Colonic mucosa (tissue), 4 donors: ENCODE measurements at regions not wholly inside any gene's neighbourhood (a gene's known extent, or its start where the extent isn't known, plus 50 kb on each side); places are given as distances from the start of the nearest gene placed in this dataset.

Experiments used
- DNase-seq: peaks from one replicate; pipeline ENCODE4 v3.0.0-alpha.2; 2020
- H3K27ac ChIP-seq: fragments of 200-600 bp; one replicate; pipeline ENCODE4 v1.8.0; 2021
- H3K27me3 ChIP-seq: fragments of 200-600 bp; one replicate; pipeline ENCODE4 v1.8.0; 2021
- H3K36me3 ChIP-seq: fragments of 200-600 bp; one replicate; pipeline ENCODE4 v1.8.0; 2021
- H3K4me1 ChIP-seq: fragments of 200-600 bp; one replicate; pipeline ENCODE4 v1.8.0; 2021; ENCODE audit warnings: mild to moderate bottlenecking
- H3K4me3 ChIP-seq: fragments of 200-600 bp; one replicate; pipeline ENCODE4 v1.8.0; 2021
- H3K9ac ChIP-seq, 2 donors: one replicate each; pipeline ENCODE4 v1.7.0; 2013; ENCODE audit warnings: control low read depth in 2 of 2, low read depth in 2 of 2, low read length in 2 of 2
- H3K9me3 ChIP-seq: fragments of 200-600 bp; one replicate; pipeline ENCODE4 v1.8.0; 2021
- CTCF ChIP-seq: fragments of 200-600 bp; IDR thresholded peaks from one replicate; pipeline ENCODE4 v1.8.0; 2022; ENCODE audit warnings: antibody characterized with exemption, mild to moderate bottlenecking
- intact Hi-C: fragments of 100-400 bp; cut with DNase I; formaldehyde crosslinking; loops from one replicate; pipeline ENCODE4 v1.14.1; 2022
- donor health status: healthy.
- donor health status: DM: no; HTN: no; CAD: no.
- donor health status: DM: no; HTN: no; CAD: no.

GRCh38 chrX:147565237-147565636 lies 346.5 kb upstream of the FMR1 start:
- no peaks in the 10 kb centered on the region for H3K4me1 ChIP-seq
- no peak overlapping the region for H3K9ac ChIP-seq
- TF ChIP-seq CTCF, result no peak
- no peaks in the 10 kb centered on the region for H3K9me3 ChIP-seq
- H3K36me3 ChIP-seq, result no peaks in the 10 kb centered on the region
- no peak overlapping the region for H3K4me3 ChIP-seq
- no peak overlapping the region for H3K27ac ChIP-seq
- DNase-seq, result no peak
- intact Hi-C loops, result no loop called here
- H3K27me3 ChIP-seq, result no peaks in the 10 kb centered on the region

- Histone ChIP-seq H3K27ac (no peak overlapping the region), H3K4me1 (no peaks in the 10 kb centered on the region), H3K27me3 (no peaks in the 10 kb centered on the region), H3K9ac (no peak overlapping the region), H3K4me3 (no peak overlapping the region), H3K9me3 (no peaks in the 10 kb centered on the region), H3K36me3 (no peaks in the 10 kb centered on the region)
- intact Hi-C loops, result no loop called here
- TF ChIP-seq CTCF, result no peak
- DNase-seq, result no peak
Observed at GRCh38 chrX:147570483-147570882, 341.2 kb upstream of the FMR1 start.

- Histone ChIP-seq H3K4me1 (no peaks in the 10 kb centered on the region), H3K9ac (no peak overlapping the region), H3K27ac (no peak overlapping the region), H3K4me3 (no peak overlapping the region), H3K27me3 (no peaks in the 10 kb centered on the region), H3K36me3 (no peaks in the 10 kb centered on the region), H3K9me3 (no peaks in the 10 kb centered on the region)
- intact Hi-C loops, result no loop called here
- DNase-seq, result no peak
- TF ChIP-seq CTCF, result no peak
Observed at GRCh38 chrX:147573266-147573665, 338.5 kb upstream of the FMR1 start.

GRCh38 chrX:147602176-147602696 lies 309.5 kb upstream of the FMR1 start:
- Histone ChIP-seq H3K27ac (no peak overlapping the region), H3K4me1 (no peaks in the 10 kb centered on the region), H3K4me3 (no peak overlapping the region), H3K9me3 (no peaks in the 10 kb centered on the region), H3K27me3 (no peaks in the 10 kb centered on the region), H3K36me3 (no peaks in the 10 kb centered on the region), H3K9ac (no peak overlapping the region)
- intact Hi-C loops, result no loop called here
- TF ChIP-seq CTCF, result no peak
- no peak for DNase-seq

GRCh38 chrX:147626605-147627004 lies 285.1 kb upstream of the FMR1 start:
- no peak for TF ChIP-seq CTCF
- no peaks in the 10 kb centered on the region for H3K36me3 ChIP-seq
- intact Hi-C loops, result no loop called here
- H3K27ac ChIP-seq, result no peak overlapping the region
- no peaks in the 10 kb centered on the region for H3K9me3 ChIP-seq
- no peak overlapping the region for H3K4me3 ChIP-seq
- DNase-seq, result no peak
- no peak overlapping the region for H3K9ac ChIP-seq
- no peaks in the 10 kb centered on the region for H3K27me3 ChIP-seq
- H3K4me1 ChIP-seq, result no peaks in the 10 kb centered on the region

- Histone ChIP-seq H3K36me3 (no peaks in the 10 kb centered on the region), H3K4me3 (no peak overlapping the region), H3K9me3 (no peaks in the 10 kb centered on the region), H3K4me1 (no peaks in the 10 kb centered on the region), H3K27me3 (no peaks in the 10 kb centered on the region), H3K9ac (no peak overlapping the region), H3K27ac (no peak overlapping the region)
- no peak for DNase-seq
- no peak for TF ChIP-seq CTCF
- intact Hi-C loops, result no loop called here
Observed at GRCh38 chrX:147635186-147635585, 276.5 kb upstream of the FMR1 start.
